ENCODE measurements at regions not wholly inside any gene's neighbourhood (a gene's known extent, or its start where the extent isn't known, plus 50 kb on each side); places are given as distances from the start of the nearest gene placed in this dataset.

DNA sequence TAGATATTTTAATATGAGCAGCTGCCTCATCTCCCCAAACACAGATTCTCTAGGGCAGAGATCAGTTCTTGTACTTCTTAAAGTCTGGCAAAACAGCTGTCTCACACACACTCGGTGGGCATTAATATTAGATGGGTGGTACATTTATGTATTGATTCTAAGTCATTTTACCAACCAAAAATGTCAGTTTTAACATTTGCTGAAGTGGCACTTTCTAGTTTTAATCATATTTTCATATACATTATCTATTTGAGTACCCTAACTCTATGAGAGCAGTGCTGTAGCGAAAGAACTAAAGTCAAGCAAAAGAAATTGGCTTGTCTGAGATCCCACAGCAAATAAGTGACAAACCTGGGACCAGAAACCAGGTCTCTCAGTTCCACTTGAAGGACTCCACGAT is 134.5 kb upstream of the SPRY1 start:
- Histone ChIP-seq H3K9ac (ENCODE audit: low read depth in 1 of 2, low read length in 2 of 2) (no peak overlapping the region), H3K4me3 (ENCODE audit: low read depth in 1 of 2, low read length in 2 of 2) (no peak overlapping the region), H3K4me1 (ENCODE audit: control insufficient read depth in 1 of 2, insufficient read depth in 2 of 2, low read length in 2 of 2) (no peaks in the 10 kb centered on the region), H3K36me3 (ENCODE audit: control insufficient read depth in 1 of 2, insufficient read depth in 2 of 2, low read length in 2 of 2) (no peaks in the 10 kb centered on the region), H3K27ac (ENCODE audit: low read depth, low read length) (no peak overlapping the region), H3K27me3 (ENCODE audit: control insufficient read depth in 1 of 2, insufficient read depth in 2 of 2, low read length in 2 of 2) (no peaks in the 10 kb centered on the region), H3K9me3 (ENCODE audit: control insufficient read depth in 1 of 2, low read length in 2 of 2) (no peaks in the 10 kb centered on the region)

DNA sequence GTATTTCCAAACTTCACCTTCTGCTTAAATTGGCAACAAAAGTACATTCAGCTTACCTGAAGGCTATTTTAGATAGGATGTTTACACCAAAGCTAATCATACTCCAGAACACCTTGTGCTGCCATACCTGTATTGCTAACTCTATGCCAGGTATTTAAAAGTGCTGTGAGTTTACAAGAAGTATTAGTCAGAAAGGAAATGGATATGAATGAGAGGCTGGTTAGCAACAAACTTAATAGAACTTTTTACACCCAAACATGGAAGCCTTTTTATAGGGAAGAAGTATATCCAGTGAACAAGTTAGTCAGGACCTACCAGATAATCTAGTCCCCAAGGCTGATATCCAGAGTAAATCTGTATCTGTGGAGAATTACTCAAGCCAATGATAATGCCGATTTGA is 131.2 kb upstream of the SPRY1 start:
- H3K36me3 ChIP-seq (ENCODE audit: control insufficient read depth in 1 of 2, insufficient read depth in 2 of 2, low read length in 2 of 2) = no peaks in the 10 kb centered on the region
- H3K27ac ChIP-seq (ENCODE audit: low read depth, low read length) = no peak overlapping the region
- H3K4me3 ChIP-seq (ENCODE audit: low read depth in 1 of 2, low read length in 2 of 2) = no peak overlapping the region
- H3K9ac ChIP-seq (ENCODE audit: low read depth in 1 of 2, low read length in 2 of 2) = no peak overlapping the region
- no peaks in the 10 kb centered on the region for H3K9me3 ChIP-seq (ENCODE audit: control insufficient read depth in 1 of 2, low read length in 2 of 2)
- no peaks in the 10 kb centered on the region for H3K27me3 ChIP-seq (ENCODE audit: control insufficient read depth in 1 of 2, insufficient read depth in 2 of 2, low read length in 2 of 2)
- H3K4me1 ChIP-seq (ENCODE audit: control insufficient read depth in 1 of 2, insufficient read depth in 2 of 2, low read length in 2 of 2) = no peaks in the 10 kb centered on the region

DNA sequence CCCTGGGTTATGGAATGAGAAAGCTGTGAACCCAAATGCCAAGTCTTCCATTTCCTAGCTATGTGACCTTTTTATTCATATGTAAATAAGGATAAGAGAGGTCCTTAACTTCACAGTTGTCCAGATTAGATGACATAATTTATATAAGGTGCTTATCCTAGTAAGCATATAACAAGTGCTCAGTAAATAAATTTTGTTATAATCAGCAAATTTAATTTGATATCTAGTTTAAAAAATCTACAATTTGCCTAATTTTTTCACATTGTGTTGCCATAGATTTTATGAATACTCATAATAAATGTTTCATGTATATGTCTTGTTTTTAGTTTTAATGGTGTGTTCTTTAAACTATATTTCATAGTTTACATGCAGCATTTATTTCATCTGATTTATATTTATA is 130.4 kb upstream of the SPRY1 start:
- H3K9me3 ChIP-seq (ENCODE audit: control insufficient read depth in 1 of 2, low read length in 2 of 2) = no peaks in the 10 kb centered on the region
- no peak overlapping the region for H3K27ac ChIP-seq (ENCODE audit: low read depth, low read length)
- no peaks in the 10 kb centered on the region for H3K4me1 ChIP-seq (ENCODE audit: control insufficient read depth in 1 of 2, insufficient read depth in 2 of 2, low read length in 2 of 2)
- no peaks in the 10 kb centered on the region for H3K27me3 ChIP-seq (ENCODE audit: control insufficient read depth in 1 of 2, insufficient read depth in 2 of 2, low read length in 2 of 2)
- no peaks in the 10 kb centered on the region for H3K36me3 ChIP-seq (ENCODE audit: control insufficient read depth in 1 of 2, insufficient read depth in 2 of 2, low read length in 2 of 2)
- no peak overlapping the region for H3K9ac ChIP-seq (ENCODE audit: low read depth in 1 of 2, low read length in 2 of 2)
- no peak overlapping the region for H3K4me3 ChIP-seq (ENCODE audit: low read depth in 1 of 2, low read length in 2 of 2)

DNA sequence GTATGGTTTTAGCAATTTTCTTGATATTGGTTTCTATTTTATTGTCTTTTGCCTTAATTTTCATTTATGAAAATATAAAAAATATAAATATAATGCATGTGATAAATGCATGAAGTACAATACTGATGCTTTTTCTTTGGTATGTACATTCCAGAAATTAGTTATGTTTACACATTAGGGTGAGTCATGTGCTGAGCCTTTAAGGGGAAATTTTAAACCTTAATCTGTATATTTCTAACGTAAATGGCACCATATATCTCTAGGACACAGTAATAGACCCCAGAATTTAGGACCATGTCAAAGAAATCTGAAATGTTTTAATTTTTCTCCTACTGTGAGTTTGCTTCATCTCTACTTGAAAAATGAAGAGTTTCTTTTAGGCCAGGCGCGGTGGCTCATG is 117.8 kb upstream of the SPRY1 start:
- H3K4me3 ChIP-seq (ENCODE audit: low read depth in 1 of 2, low read length in 2 of 2) = no peak overlapping the region
- H3K27ac ChIP-seq (ENCODE audit: low read depth, low read length) = no peak overlapping the region
- no peak overlapping the region for H3K9ac ChIP-seq (ENCODE audit: low read depth in 1 of 2, low read length in 2 of 2)
- H3K36me3 ChIP-seq (ENCODE audit: control insufficient read depth in 1 of 2, insufficient read depth in 2 of 2, low read length in 2 of 2) = no peaks in the 10 kb centered on the region
- no peaks in the 10 kb centered on the region for H3K4me1 ChIP-seq (ENCODE audit: control insufficient read depth in 1 of 2, insufficient read depth in 2 of 2, low read length in 2 of 2)
- H3K9me3 ChIP-seq (ENCODE audit: control insufficient read depth in 1 of 2, low read length in 2 of 2) = no peaks in the 10 kb centered on the region
- H3K27me3 ChIP-seq (ENCODE audit: control insufficient read depth in 1 of 2, insufficient read depth in 2 of 2, low read length in 2 of 2) = no peaks in the 10 kb centered on the region

DNA sequence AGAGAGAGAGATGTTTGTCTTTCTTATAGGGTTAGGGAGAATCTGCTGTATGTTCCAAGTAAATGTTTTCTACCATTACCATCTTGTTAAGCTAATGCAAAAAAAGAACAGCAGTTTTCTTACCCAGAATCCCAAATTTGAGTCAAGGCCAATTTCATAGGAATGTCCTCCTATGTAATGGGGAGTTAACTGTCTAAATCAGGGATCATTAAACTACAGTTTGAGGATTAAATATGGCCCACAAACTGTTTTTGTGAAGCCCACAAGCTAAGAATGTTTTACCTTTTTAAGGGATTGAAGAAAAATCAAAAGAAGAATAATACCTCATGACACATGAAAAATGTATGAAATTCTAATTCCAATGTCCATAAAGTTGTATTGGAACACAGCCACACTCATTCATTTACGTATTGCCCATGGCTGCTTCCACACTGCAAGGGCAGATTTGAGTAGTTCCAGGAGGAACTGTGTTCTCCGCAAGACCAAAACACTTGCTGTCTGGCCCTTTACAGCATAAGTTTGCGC is 113.2 kb upstream of the SPRY1 start:
- Histone ChIP-seq H3K4me1 (ENCODE audit: control insufficient read depth in 1 of 2, insufficient read depth in 2 of 2, low read length in 2 of 2) (no peaks in the 10 kb centered on the region), H3K27ac (ENCODE audit: low read depth, low read length) (no peak overlapping the region), H3K27me3 (ENCODE audit: control insufficient read depth in 1 of 2, insufficient read depth in 2 of 2, low read length in 2 of 2) (no peaks in the 10 kb centered on the region), H3K4me3 (ENCODE audit: low read depth in 1 of 2, low read length in 2 of 2) (no peak overlapping the region), H3K36me3 (ENCODE audit: control insufficient read depth in 1 of 2, insufficient read depth in 2 of 2, low read length in 2 of 2) (peaks cover 0 to 2% of the 10 kb centered on the region in 2 donors), H3K9me3 (ENCODE audit: control insufficient read depth in 1 of 2, low read length in 2 of 2) (no peaks in the 10 kb centered on the region), H3K9ac (ENCODE audit: low read depth in 1 of 2, low read length in 2 of 2) (no peak overlapping the region)

GRCh38 chr4:123284168-123284567 is 112.4 kb upstream of the SPRY1 start:
- Histone ChIP-seq H3K4me1 (ENCODE audit: control insufficient read depth in 1 of 2, insufficient read depth in 2 of 2, low read length in 2 of 2) (no peaks in the 10 kb centered on the region), H3K9ac (ENCODE audit: low read depth in 1 of 2, low read length in 2 of 2) (no peak overlapping the region), H3K27me3 (ENCODE audit: control insufficient read depth in 1 of 2, insufficient read depth in 2 of 2, low read length in 2 of 2) (no peaks in the 10 kb centered on the region), H3K9me3 (ENCODE audit: control insufficient read depth in 1 of 2, low read length in 2 of 2) (no peaks in the 10 kb centered on the region), H3K36me3 (ENCODE audit: control insufficient read depth in 1 of 2, insufficient read depth in 2 of 2, low read length in 2 of 2) (peaks cover 0 to 5% of the 10 kb centered on the region in 2 donors), H3K27ac (ENCODE audit: low read depth, low read length) (no peak overlapping the region), H3K4me3 (ENCODE audit: low read depth in 1 of 2, low read length in 2 of 2) (no peak overlapping the region)

DNA sequence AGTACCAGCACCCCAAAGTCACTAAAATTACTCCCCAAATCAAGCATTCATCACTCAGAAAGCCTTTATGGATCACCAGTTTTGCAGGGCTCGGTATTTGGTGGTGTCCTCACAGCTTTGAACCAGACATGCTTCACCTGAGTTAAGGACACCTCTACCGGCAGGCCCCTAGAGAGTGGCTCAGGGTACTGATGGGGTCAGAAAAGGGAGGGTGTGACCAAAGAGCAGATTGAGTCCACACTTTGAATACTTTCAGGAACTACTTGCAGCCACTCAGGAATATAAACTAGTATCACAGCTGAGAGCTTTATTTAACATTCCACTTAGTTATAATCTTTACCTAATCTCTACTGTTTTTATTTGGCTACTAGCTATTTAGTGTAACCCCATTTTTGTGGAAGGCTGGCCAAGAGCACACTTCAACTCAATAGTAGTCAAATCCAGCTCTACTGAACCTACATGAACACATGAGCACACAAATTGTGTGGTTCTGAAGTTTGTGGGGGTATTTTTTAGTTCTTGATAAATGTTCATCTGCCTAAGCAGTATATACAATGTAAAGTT is 109.6 kb upstream of the SPRY1 start:
- Histone ChIP-seq H3K9me3 (ENCODE audit: control insufficient read depth in 1 of 2, low read length in 2 of 2) (peaks cover 5 to 13% of the 10 kb centered on the region in 2 donors), H3K27me3 (ENCODE audit: control insufficient read depth in 1 of 2, insufficient read depth in 2 of 2, low read length in 2 of 2) (no peaks in the 10 kb centered on the region), H3K27ac (ENCODE audit: low read depth, low read length) (no peak overlapping the region), H3K4me3 (ENCODE audit: low read depth in 1 of 2, low read length in 2 of 2) (no peak overlapping the region), H3K9ac (ENCODE audit: low read depth in 1 of 2, low read length in 2 of 2) (no peak overlapping the region), H3K4me1 (ENCODE audit: control insufficient read depth in 1 of 2, insufficient read depth in 2 of 2, low read length in 2 of 2) (no peaks in the 10 kb centered on the region), H3K36me3 (ENCODE audit: control insufficient read depth in 1 of 2, insufficient read depth in 2 of 2, low read length in 2 of 2) (peaks cover 0 to 5% of the 10 kb centered on the region in 2 donors)

DNA sequence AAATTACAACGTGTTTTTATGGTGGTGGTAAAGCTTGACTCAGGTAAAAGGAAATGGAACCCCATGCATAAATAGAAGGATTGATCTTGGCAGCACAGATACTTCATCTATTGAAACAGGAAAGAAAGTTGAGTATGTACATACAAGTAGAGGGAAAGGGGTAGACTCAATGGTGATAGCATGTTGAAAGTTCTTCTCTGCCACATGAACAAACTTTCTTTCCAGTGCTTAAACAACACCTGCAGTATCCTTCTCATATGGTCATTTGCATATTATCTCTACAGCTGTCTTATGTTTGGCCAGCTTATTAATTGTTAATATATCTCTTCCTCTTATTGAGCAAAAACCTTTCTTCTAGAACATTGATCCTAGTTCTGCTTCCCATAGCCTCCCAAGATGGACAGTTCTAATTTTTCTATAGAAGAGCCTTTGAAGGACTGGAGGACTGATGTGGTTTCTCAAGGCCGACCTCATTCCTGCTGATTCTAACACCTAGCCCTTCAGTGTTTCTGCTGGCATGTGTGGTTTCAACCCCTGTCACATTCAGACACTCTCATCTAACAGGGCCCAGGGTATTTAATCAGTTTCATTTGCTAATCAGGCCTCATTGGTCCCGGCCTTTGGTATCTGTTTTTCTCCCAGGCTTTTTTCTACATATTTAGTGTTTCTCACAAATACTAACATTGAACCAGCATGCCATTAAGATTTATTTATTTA is 108.1 kb upstream of the SPRY1 start:
- no peak overlapping the region for H3K27ac ChIP-seq (ENCODE audit: low read depth, low read length)
- H3K9me3 ChIP-seq (ENCODE audit: control insufficient read depth in 1 of 2, low read length in 2 of 2) = peaks cover 10 to 14% of the 10 kb centered on the region in 2 donors

DNA sequence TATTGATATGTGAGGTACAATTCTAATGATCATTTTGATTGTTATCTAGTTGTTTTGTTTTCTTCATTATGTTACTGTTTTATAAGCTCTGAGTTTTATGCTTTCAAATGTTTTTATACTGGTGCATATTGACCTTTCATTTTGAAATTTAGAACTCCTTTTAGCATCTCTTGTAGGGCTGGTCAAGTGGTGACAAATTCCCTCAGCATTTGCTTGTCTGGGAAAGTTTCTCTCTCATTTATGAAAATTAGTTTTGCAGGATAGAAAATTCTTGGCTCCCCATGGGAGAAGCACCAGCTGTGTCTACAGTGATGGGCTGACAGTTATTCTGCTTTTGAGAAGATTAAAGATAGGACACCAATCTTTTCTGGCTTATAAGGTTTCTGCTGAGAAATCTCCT is 105.3 kb upstream of the SPRY1 start:
- Histone ChIP-seq H3K9ac (ENCODE audit: low read depth in 1 of 2, low read length in 2 of 2) (no peak overlapping the region), H3K36me3 (ENCODE audit: control insufficient read depth in 1 of 2, insufficient read depth in 2 of 2, low read length in 2 of 2) (peaks cover 0 to 5% of the 10 kb centered on the region in 2 donors), H3K27me3 (ENCODE audit: control insufficient read depth in 1 of 2, insufficient read depth in 2 of 2, low read length in 2 of 2) (no peaks in the 10 kb centered on the region), H3K9me3 (ENCODE audit: control insufficient read depth in 1 of 2, low read length in 2 of 2) (peaks cover 10 to 14% of the 10 kb centered on the region in 2 donors), H3K4me1 (ENCODE audit: control insufficient read depth in 1 of 2, insufficient read depth in 2 of 2, low read length in 2 of 2) (no peaks in the 10 kb centered on the region), H3K27ac (ENCODE audit: low read depth, low read length) (no peak overlapping the region), H3K4me3 (ENCODE audit: low read depth in 1 of 2, low read length in 2 of 2) (no peak overlapping the region)

More for the DNA sequence above, 108.1 kb upstream of the SPRY1 start:
- no peaks in the 10 kb centered on the region for H3K4me1 ChIP-seq (ENCODE audit: control insufficient read depth in 1 of 2, insufficient read depth in 2 of 2, low read length in 2 of 2)
- H3K27me3 ChIP-seq (ENCODE audit: control insufficient read depth in 1 of 2, insufficient read depth in 2 of 2, low read length in 2 of 2) = no peaks in the 10 kb centered on the region
- peaks cover 0 to 5% of the 10 kb centered on the region in 2 donors for H3K36me3 ChIP-seq (ENCODE audit: control insufficient read depth in 1 of 2, insufficient read depth in 2 of 2, low read length in 2 of 2)
- no peak overlapping the region for H3K9ac ChIP-seq (ENCODE audit: low read depth in 1 of 2, low read length in 2 of 2)
- H3K4me3 ChIP-seq (ENCODE audit: low read depth in 1 of 2, low read length in 2 of 2) = no peak overlapping the region

- no peaks in the 10 kb centered on the region for H3K36me3 ChIP-seq (ENCODE audit: control insufficient read depth in 1 of 2, insufficient read depth in 2 of 2, low read length in 2 of 2)
- no peak overlapping the region for H3K27ac ChIP-seq (ENCODE audit: low read depth, low read length)
- H3K4me3 ChIP-seq (ENCODE audit: low read depth in 1 of 2, low read length in 2 of 2) = no peak overlapping the region
- no peaks in the 10 kb centered on the region for H3K27me3 ChIP-seq (ENCODE audit: control insufficient read depth in 1 of 2, insufficient read depth in 2 of 2, low read length in 2 of 2)
- H3K9ac ChIP-seq (ENCODE audit: low read depth in 1 of 2, low read length in 2 of 2) = no peak overlapping the region
- peaks cover 0 to under 1% of the 10 kb centered on the region in 2 donors for H3K9me3 ChIP-seq (ENCODE audit: control insufficient read depth in 1 of 2, low read length in 2 of 2)
- no peaks in the 10 kb centered on the region for H3K4me1 ChIP-seq (ENCODE audit: control insufficient read depth in 1 of 2, insufficient read depth in 2 of 2, low read length in 2 of 2)
These were observed 98.8 kb upstream of the SPRY1 start for GRCh38 chr4:123297836-123298235.

All from duodenal mucosa (tissue), 2 donors.